ENCODE measurements at regions not wholly inside any gene's neighbourhood (a gene's known extent, or its start where the extent isn't known, plus 50 kb on each side); places are given as distances from the start of the nearest gene placed in this dataset.

GRCh38 chr5:166596043-166596442 is 1695.4 kb upstream of the WWC1 start:
- TF ChIP-seq EZH2 (IDR thresholded peaks at IDR 0.05; ENCODE audit: borderline replicate concordance, control insufficient read depth, low read depth, low read length) (no peak), DPF2 (IDR thresholded peaks at IDR 0.05) (no peak), BCLAF1 (IDR thresholded peaks at IDR 0.05) (no peak), USF2 (IDR thresholded peaks at IDR 0.05; ENCODE audit: borderline replicate concordance, low read depth, low read length) (no peak), BRCA1 (IDR thresholded peaks at IDR 0.05; ENCODE audit: low read depth, low read length) (no peak), USF1 (IDR thresholded peaks at IDR 0.05; ENCODE audit: borderline replicate concordance, extremely low read length, insufficient read depth, low read depth, low read length) (no peak), HDAC6 (IDR thresholded peaks at IDR 0.05; ENCODE audit: unreplicated experiment) (no peak), CTCF (IDR thresholded peaks at IDR 0.05 in 2 of 3, conservative IDR thresholded peaks at IDR 0.05 in 1 of 3; ENCODE audit: control insufficient read depth in 2 of 3, extremely low read depth in 1 of 3, insufficient read depth in 1 of 3, low read depth in 3 of 3, low read length in 3 of 3) (no peak)

Measured in GM12878 (cell line).